ENCODE measurements at regions not wholly inside any gene's neighbourhood (a gene's known extent, or its start where the extent isn't known, plus 50 kb on each side); places are given as distances from the start of the nearest gene placed in this dataset.

- Mint-ChIP-seq H3K36me3 (ENCODE audit: low read depth) (no peaks in the 10 kb centered on the region), H3K27ac (no peak overlapping the region), H3K9me3 (peaks cover 37% of the 10 kb centered on the region), H3K4me1 (no peaks in the 10 kb centered on the region), H3K4me3 (no peak overlapping the region), H3K27me3 (peaks cover 2% of the 10 kb centered on the region)
- no peak for ATAC-seq
- DNase-seq = no peak
These were observed 52.4 kb upstream of the MAP2 start for GRCh38 chr2:209371407-209371806.

All from activated naive CD8-positive, alpha-beta T cell treated with anti-CD3 and anti-CD28 coated beads, Interleukin-2, amount 50 U/mL, for 24 hours (primary cell).